Adipocyte (in vitro differentiated cells): ENCODE measurements at regions not wholly inside any gene's neighbourhood (a gene's known extent, or its start where the extent isn't known, plus 50 kb on each side); places are given as distances from the start of the nearest gene placed in this dataset.

ENCODE experiments used
- DNase-seq: peaks from one replicate; pipeline ENCODE4 v3.0.0-alpha.2; 2015; ENCODE audit warnings: low read depth
- H3K27me3 ChIP-seq: replicated peaks from 2 replicates; pipeline ENCODE4 v1.7.0; 2013; ENCODE audit warnings: mild to moderate bottlenecking, low read length, moderate library complexity; ENCODE audit not compliant: control insufficient read depth, insufficient read depth
- H3K36me3 ChIP-seq: 2 replicates; pipeline ENCODE4 v1.7.0; 2013; ENCODE audit warnings: low read length, mild to moderate bottlenecking, moderate library complexity; ENCODE audit not compliant: control insufficient read depth, insufficient read depth, severe bottlenecking
- H3K4me1 ChIP-seq: 2 replicates; pipeline ENCODE4 v1.7.0; 2013; ENCODE audit warnings: mild to moderate bottlenecking, low read length, moderate library complexity; ENCODE audit not compliant: control insufficient read depth, insufficient read depth
- H3K4me3 ChIP-seq: 2 replicates; pipeline ENCODE4 v1.7.0; 2013; ENCODE audit warnings: mild to moderate bottlenecking, low read length, moderate library complexity
- H3K9ac ChIP-seq: 2 replicates; pipeline ENCODE4 v1.7.0; 2013; ENCODE audit warnings: mild to moderate bottlenecking, low read length, moderate library complexity
- H3K9me3 ChIP-seq: 2 replicates; pipeline ENCODE4 v1.7.0; 2013; ENCODE audit warnings: mild to moderate bottlenecking, low read length, moderate library complexity; ENCODE audit not compliant: control insufficient read depth

DNA sequence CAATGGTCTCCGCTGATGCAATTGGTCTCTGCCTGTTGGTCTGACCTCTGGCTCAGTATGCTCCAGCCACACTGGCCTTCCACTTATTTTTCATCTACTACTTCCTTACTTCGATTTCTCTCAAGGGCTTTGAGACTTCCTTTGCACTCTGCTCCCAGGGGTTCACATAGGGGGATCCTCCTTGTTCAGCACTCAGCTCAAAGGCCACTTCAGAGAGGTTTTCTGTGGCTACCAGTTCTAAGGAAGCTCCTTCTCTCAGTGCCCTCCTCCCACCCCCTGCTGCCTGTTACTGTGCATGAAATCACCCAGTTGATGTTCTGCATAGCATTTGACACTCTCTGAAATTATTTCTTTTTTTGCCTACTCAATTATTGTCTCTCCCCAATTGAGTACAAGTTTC lies 476.4 kb downstream of the HS3ST3B1 start:
- Histone ChIP-seq H3K9ac (no peak overlapping the region), H3K36me3 (no peaks in the 10 kb centered on the region), H3K27me3 (peaks cover 7% of the 10 kb centered on the region), H3K4me3 (no peak overlapping the region), H3K4me1 (peaks cover 42% of the 10 kb centered on the region), H3K9me3 (no peaks in the 10 kb centered on the region)
- no peak for DNase-seq

GRCh38 chr17:14776791-14777190 lies 475.9 kb downstream of the HS3ST3B1 start:
- Histone ChIP-seq H3K4me3 (no peak overlapping the region), H3K36me3 (no peaks in the 10 kb centered on the region), H3K9ac (no peak overlapping the region), H3K4me1 (peaks cover 46% of the 10 kb centered on the region), H3K9me3 (no peaks in the 10 kb centered on the region), H3K27me3 (peaks cover 7% of the 10 kb centered on the region)
- peak; percentile 39 for DNase-seq

DNA sequence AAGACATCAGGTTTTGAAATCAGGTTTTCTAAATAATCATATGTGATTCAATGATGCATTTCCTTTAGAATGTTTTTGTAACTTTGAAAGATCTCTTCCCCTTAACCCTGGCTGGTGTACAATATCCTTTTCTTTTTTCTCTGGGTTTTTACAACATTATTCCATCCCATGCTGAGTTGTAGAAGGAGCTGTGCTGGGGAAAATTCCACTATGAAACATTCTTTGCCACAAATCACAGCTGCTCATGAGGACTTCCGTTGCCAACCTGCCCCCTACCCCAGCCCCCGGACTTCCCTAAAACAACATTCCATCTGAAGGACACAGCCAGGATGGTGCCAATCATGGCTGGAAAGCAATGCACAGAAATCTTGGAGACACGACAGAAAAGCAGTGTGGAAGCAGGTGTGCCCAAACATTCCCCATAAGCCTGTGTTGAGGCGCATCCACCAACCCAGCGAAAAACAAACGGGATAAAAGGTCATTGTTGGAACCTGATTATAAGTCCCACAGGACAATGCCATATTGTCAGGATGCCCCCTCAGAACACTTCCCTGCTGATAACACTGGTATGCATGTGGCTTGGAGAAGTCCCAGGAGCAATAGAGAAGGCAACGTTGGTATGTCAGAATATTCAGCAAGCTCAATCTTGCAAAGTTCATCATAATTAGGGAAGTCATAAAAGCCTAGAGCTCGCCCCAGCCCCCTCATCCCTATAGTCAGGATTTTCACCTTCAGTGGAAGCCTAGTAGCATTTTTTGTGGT lies 475.0 kb downstream of the HS3ST3B1 start:
- Histone ChIP-seq H3K36me3 (no peaks in the 10 kb centered on the region), H3K9ac (no peak overlapping the region), H3K27me3 (peaks cover 7% of the 10 kb centered on the region), H3K4me1 (peaks cover 40% of the 10 kb centered on the region), H3K4me3 (no peak overlapping the region), H3K9me3 (no peaks in the 10 kb centered on the region)
- DNase-seq: peak; percentile 59

GRCh38 chr17:14774774-14775173 lies 473.9 kb downstream of the HS3ST3B1 start:
- H3K27me3 ChIP-seq: peaks cover 7% of the 10 kb centered on the region
- no peak for DNase-seq
- no peaks in the 10 kb centered on the region for H3K36me3 ChIP-seq
- H3K4me1 ChIP-seq: peaks cover 38% of the 10 kb centered on the region
- H3K4me3 ChIP-seq: no peak overlapping the region
- no peaks in the 10 kb centered on the region for H3K9me3 ChIP-seq
- H3K9ac ChIP-seq: no peak overlapping the region

DNA sequence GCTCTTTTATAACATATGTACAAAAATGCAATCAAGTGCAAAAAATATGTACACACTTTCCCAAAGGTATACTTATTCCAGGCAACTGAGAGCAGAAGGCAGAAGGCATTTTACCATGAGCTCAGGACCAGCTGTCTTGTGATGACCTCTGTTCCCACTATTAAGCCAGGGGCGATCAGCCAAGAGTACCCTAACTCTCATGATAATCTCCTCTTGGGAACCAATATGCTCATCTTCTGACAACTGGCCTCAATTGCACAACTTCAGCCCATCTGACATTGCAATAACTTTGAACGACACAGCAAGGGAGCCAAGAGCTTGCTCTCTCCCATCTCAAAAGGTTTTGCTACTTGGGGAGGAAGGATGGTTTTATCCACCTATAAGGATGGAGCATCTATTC lies 471.9 kb downstream of the HS3ST3B1 start:
- H3K9ac ChIP-seq: no peak overlapping the region
- H3K27me3 ChIP-seq: no peaks in the 10 kb centered on the region
- H3K36me3 ChIP-seq: no peaks in the 10 kb centered on the region
- no peak for DNase-seq
- peaks cover 5% of the 10 kb centered on the region for H3K9me3 ChIP-seq
- H3K4me3 ChIP-seq: no peak overlapping the region
- peaks cover 38% of the 10 kb centered on the region for H3K4me1 ChIP-seq

GRCh38 chr17:14771543-14771942 lies 470.7 kb downstream of the HS3ST3B1 start:
- Histone ChIP-seq H3K36me3 (no peaks in the 10 kb centered on the region), H3K9me3 (peaks cover 5% of the 10 kb centered on the region), H3K4me3 (no peak overlapping the region), H3K27me3 (no peaks in the 10 kb centered on the region), H3K4me1 (peaks cover 31% of the 10 kb centered on the region), H3K9ac (no peak overlapping the region)
- DNase-seq: no peak

DNA sequence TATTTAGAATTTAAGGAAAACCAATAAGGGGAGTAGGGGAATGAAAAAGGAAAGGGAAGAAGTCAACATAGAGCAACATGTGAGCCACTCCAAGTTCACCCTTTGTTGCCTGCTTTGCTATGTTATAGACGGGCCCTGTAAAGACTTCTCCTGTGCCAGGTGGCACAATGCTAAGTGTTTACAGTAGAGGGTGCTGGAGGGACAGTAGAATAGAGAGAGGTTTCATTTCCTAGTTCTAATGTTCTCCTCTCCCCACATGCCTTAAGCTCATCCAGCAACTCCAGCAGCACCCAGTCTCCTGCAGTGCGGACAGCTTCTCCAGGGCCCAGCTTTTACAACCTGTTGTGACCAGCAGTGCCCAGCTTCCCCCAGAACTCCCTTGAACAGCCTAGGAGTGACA lies 468.0 kb downstream of the HS3ST3B1 start:
- H3K27me3 ChIP-seq: no peaks in the 10 kb centered on the region
- peaks cover 17% of the 10 kb centered on the region for H3K4me1 ChIP-seq
- H3K9ac ChIP-seq: no peak overlapping the region
- no peak overlapping the region for H3K4me3 ChIP-seq
- no peak for DNase-seq
- peaks cover 5% of the 10 kb centered on the region for H3K9me3 ChIP-seq
- H3K36me3 ChIP-seq: no peaks in the 10 kb centered on the region

DNA sequence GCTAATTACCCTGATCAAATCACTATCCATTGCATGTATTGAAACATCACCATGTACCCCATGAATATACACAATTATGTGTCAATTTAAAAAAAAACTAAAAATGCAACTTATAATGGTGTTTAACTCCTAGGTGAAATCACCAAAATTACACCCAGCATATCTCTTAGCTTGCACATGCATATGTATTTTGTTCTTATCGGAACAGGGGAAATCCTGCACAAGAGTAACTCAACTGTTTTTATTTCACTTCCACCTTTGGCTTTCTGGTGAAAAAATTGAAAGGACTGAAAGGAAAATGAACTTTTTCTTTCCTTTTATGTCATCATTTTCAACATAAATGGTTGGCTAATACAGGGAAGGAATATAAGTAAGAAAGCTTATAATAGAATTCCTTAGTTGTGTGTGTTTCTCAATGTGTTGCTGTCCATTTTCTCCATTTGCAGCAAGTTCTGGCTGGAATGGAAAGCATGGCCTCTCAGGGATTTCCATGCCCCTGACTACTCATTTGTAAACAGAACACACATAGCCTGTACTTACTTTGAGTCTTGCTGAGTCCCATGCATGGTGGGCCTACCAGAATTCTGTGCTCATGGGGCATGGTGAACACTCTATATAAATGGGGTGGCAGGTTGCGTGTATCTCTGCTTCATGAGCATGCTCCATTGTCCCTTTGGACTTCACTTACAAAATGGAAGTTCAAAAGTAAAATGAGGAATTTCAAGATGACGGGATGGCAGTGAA lies 462.0 kb downstream of the HS3ST3B1 start:
- no peaks in the 10 kb centered on the region for H3K9me3 ChIP-seq
- DNase-seq: no peak

DNA sequence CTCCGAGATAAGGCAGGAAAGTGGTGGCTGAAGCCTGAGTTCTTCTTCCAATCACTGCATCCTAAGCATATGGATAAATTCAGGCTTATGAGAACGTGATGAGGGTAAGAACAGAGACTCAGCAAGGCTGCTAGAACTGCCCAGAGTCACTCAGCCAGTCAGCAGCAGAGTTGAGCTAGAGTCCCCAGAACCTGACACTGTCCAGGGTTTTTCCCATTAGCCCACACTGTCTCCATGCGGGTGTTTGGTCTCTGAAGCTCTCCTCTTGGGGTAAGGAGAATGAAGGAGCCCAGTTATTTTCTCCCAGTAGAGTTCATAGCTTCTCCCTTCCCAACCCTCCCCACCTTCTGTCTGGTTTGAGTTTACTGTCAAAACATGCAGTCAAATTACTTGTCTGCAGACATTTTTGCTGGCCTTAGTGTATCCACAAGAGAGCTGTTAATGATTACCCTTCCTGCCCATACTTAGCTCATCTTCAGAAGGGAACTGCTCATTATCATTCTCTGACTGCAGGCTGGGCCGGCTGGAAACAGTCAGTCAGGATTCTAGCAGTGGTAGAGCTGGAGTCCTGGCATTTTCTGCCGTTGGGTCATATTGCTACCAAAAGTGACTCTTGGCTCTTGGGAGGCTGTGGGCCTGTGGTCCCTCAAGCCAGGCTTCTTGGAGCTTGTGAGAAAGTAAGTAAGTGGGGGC lies 460.0 kb downstream of the HS3ST3B1 start:
- H3K36me3 ChIP-seq: no peaks in the 10 kb centered on the region
- no peaks in the 10 kb centered on the region for H3K9me3 ChIP-seq
- H3K27me3 ChIP-seq: no peaks in the 10 kb centered on the region
- H3K4me1 ChIP-seq: peaks cover 15% of the 10 kb centered on the region
- DNase-seq: no peak
- no peak overlapping the region for H3K4me3 ChIP-seq
- no peak overlapping the region for H3K9ac ChIP-seq

More for the DNA sequence above, 462.0 kb downstream of the HS3ST3B1 start:
- no peaks in the 10 kb centered on the region for H3K36me3 ChIP-seq
- H3K9ac ChIP-seq: no peak overlapping the region
- no peak overlapping the region for H3K4me3 ChIP-seq
- peaks cover 15% of the 10 kb centered on the region for H3K4me1 ChIP-seq
- H3K27me3 ChIP-seq: no peaks in the 10 kb centered on the region

GRCh38 chr17:14760212-14760611 lies 459.3 kb downstream of the HS3ST3B1 start:
- DNase-seq: no peak
- Histone ChIP-seq H3K9ac (no peak overlapping the region), H3K36me3 (no peaks in the 10 kb centered on the region), H3K27me3 (no peaks in the 10 kb centered on the region), H3K9me3 (no peaks in the 10 kb centered on the region), H3K4me3 (no peak overlapping the region), H3K4me1 (peaks cover 15% of the 10 kb centered on the region)

GRCh38 chr17:14759325-14759724 lies 458.4 kb downstream of the HS3ST3B1 start:
- no peaks in the 10 kb centered on the region for H3K36me3 ChIP-seq
- H3K4me3 ChIP-seq: no peak overlapping the region
- H3K9ac ChIP-seq: no peak overlapping the region
- DNase-seq: no peak
- H3K4me1 ChIP-seq: peaks cover 15% of the 10 kb centered on the region
- H3K27me3 ChIP-seq: no peaks in the 10 kb centered on the region
- no peaks in the 10 kb centered on the region for H3K9me3 ChIP-seq
